ENCODE measurements at regions not wholly inside any gene's neighbourhood (a gene's known extent, or its start where the extent isn't known, plus 50 kb on each side); places are given as distances from the start of the nearest gene placed in this dataset.

DNA sequence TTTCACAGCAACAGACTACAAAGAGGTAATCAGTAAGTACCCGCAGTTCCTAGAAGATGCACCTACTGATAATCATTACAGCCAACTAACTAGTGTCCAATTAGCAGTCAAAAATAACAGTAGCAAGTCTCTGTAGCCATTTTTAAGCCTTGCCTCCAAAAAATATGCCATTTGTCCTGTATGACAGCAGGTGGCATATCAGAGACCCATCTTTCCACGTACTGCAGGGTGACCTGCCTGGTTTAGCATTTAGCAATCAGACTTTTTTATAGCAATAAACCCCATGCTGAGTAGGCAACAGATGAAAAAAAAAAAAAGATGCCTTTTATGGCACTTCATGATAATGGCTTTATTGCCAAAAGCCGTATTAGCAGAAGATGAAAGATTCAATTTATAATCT is 155.3 kb upstream of the LSM14A start:
- no peaks in the 10 kb centered on the region for H3K9me3 ChIP-seq (ENCODE audit: low read depth)
- no peak overlapping the region for H3K27ac ChIP-seq
- H3K9ac ChIP-seq: no peak overlapping the region
- peaks cover 2% of the 10 kb centered on the region for H3K4me1 Mint-ChIP-seq
- H3K4me2 ChIP-seq: no peak overlapping the region
- H4K20me1 ChIP-seq (ENCODE audit: low read depth): no peaks in the 10 kb centered on the region
- H3K9me3 Mint-ChIP-seq: peaks cover 12% of the 10 kb centered on the region
- no peak overlapping the region for H2AFZ ChIP-seq (replicated peaks)
- H3K36me3 ChIP-seq: no peaks in the 10 kb centered on the region
- H3K36me3 Mint-ChIP-seq: no peaks in the 10 kb centered on the region
- no peak overlapping the region for H3K4me3 ChIP-seq
- no peak for DNase-seq (ENCODE audit: low spot score)
- peaks cover 2% of the 10 kb centered on the region for H3K27me3 Mint-ChIP-seq (ENCODE audit: insufficient read depth, low read depth)
- H3K27me3 ChIP-seq: no peaks in the 10 kb centered on the region
- TF ChIP-seq EZH2phosphoT487 (IDR thresholded peaks at IDR 0.05) (no peak), EZH2 (IDR thresholded peaks at IDR 0.05) (no peak)
- TF ChIP-seq, protein P1, sequence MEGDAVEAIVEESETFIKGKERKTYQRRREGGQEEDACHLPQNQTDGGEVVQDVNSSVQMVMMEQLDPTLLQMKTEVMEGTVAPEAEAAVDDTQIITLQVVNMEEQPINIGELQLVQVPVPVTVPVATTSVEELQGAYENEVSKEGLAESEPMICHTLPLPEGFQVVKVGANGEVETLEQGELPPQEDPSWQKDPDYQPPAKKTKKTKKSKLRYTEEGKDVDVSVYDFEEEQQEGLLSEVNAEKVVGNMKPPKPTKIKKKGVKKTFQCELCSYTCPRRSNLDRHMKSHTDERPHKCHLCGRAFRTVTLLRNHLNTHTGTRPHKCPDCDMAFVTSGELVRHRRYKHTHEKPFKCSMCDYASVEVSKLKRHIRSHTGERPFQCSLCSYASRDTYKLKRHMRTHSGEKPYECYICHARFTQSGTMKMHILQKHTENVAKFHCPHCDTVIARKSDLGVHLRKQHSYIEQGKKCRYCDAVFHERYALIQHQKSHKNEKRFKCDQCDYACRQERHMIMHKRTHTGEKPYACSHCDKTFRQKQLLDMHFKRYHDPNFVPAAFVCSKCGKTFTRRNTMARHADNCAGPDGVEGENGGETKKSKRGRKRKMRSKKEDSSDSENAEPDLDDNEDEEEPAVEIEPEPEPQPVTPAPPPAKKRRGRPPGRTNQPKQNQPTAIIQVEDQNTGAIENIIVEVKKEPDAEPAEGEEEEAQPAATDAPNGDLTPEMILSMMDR (IDR thresholded peaks at IDR 0.05): no peak
- no peaks in the 10 kb centered on the region for H3F3A ChIP-seq (ENCODE audit: low read depth)
- H3K4me3 Mint-ChIP-seq: no peak overlapping the region
- no peak overlapping the region for H3K27ac Mint-ChIP-seq
- H3K79me2 ChIP-seq (ENCODE audit: low read depth): no peaks in the 10 kb centered on the region
- H3K4me1 ChIP-seq: no peaks in the 10 kb centered on the region

DNA sequence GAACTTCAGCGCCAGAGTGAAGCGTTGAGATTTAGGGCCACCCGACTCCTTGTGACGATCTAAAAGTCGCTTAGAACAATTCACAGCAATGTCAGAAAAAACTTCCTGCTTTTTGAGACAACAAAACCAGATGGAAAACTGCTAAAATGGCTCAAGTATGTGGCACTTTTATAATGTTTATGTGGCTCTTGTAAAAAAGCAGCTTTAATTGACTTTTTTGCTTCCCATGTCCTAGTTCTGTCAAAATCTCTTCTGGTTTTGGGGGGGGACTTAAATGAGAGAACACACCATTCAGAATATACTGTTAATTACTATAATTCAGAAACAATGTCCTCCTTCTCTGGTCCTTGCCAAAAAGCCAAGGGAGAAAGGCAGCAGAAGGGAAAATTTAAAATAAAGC is 154.7 kb upstream of the LSM14A start:
- no peak overlapping the region for H3K4me2 ChIP-seq
- no peaks in the 10 kb centered on the region for H3F3A ChIP-seq (ENCODE audit: low read depth)
- no peak overlapping the region for H3K4me3 ChIP-seq
- no peaks in the 10 kb centered on the region for H3K79me2 ChIP-seq (ENCODE audit: low read depth)
- no peaks in the 10 kb centered on the region for H3K27me3 ChIP-seq
- peaks cover 14% of the 10 kb centered on the region for H3K9me3 Mint-ChIP-seq
- DNase-seq (ENCODE audit: low spot score): no peak
- H2AFZ ChIP-seq (replicated peaks): no peak overlapping the region
- H3K9ac ChIP-seq: no peak overlapping the region
- H3K4me3 Mint-ChIP-seq: no peak overlapping the region
- H3K27me3 Mint-ChIP-seq (ENCODE audit: insufficient read depth, low read depth): peaks cover 2% of the 10 kb centered on the region
- no peaks in the 10 kb centered on the region for H3K36me3 ChIP-seq
- H3K36me3 Mint-ChIP-seq: no peaks in the 10 kb centered on the region
- H3K27ac ChIP-seq: no peak overlapping the region
- H3K4me1 Mint-ChIP-seq: peaks cover 2% of the 10 kb centered on the region
- H3K4me1 ChIP-seq: no peaks in the 10 kb centered on the region
- no peaks in the 10 kb centered on the region for H4K20me1 ChIP-seq (ENCODE audit: low read depth)
- TF ChIP-seq EZH2 (IDR thresholded peaks at IDR 0.05): no peak
- TF ChIP-seq, protein P1 (IDR thresholded peaks at IDR 0.05): no peak
- no peak for TF ChIP-seq EZH2phosphoT487 (IDR thresholded peaks at IDR 0.05)
- H3K9me3 ChIP-seq (ENCODE audit: low read depth): no peaks in the 10 kb centered on the region
- no peak overlapping the region for H3K27ac Mint-ChIP-seq

DNA sequence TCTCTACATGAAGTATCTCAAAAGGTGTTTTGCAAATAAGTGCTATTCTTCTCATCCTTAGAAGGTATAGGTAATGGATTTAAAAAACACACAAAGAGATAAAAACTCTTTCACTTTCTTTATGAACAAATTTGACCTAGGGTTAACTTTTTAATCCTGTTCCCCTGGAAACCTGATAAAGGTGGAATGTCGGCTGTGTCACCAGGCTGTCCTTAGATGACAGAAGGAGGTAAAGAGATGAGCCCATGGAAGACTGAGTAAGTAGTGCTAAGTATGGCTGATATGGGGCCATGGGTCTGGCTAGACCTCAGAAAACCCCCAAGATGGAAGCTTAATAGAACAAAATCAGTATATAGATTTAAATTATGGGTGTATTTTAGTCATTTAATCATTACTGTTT is 153.8 kb upstream of the LSM14A start:
- H3K27me3 Mint-ChIP-seq (ENCODE audit: insufficient read depth, low read depth): peaks cover 2% of the 10 kb centered on the region
- H3K4me2 ChIP-seq: no peak overlapping the region
- H3K4me3 ChIP-seq: no peak overlapping the region
- H3K27ac Mint-ChIP-seq: no peak overlapping the region
- H3K36me3 ChIP-seq: no peaks in the 10 kb centered on the region
- no peak overlapping the region for H3K4me3 Mint-ChIP-seq
- H4K20me1 ChIP-seq (ENCODE audit: low read depth): no peaks in the 10 kb centered on the region
- TF ChIP-seq EZH2phosphoT487 (IDR thresholded peaks at IDR 0.05) (no peak), EZH2 (IDR thresholded peaks at IDR 0.05) (no peak)
- TF ChIP-seq, protein P1 (IDR thresholded peaks at IDR 0.05): no peak
- no peaks in the 10 kb centered on the region for H3K4me1 ChIP-seq
- H3K27me3 ChIP-seq: no peaks in the 10 kb centered on the region
- no peaks in the 10 kb centered on the region for H3K79me2 ChIP-seq (ENCODE audit: low read depth)
- H3F3A ChIP-seq (ENCODE audit: low read depth): no peaks in the 10 kb centered on the region
- H3K36me3 Mint-ChIP-seq: no peaks in the 10 kb centered on the region
- H3K9me3 ChIP-seq (ENCODE audit: low read depth): peaks cover under 1% of the 10 kb centered on the region
- no peak for DNase-seq (ENCODE audit: low spot score)
- no peak overlapping the region for H2AFZ ChIP-seq (replicated peaks)
- H3K9me3 Mint-ChIP-seq: peaks cover 20% of the 10 kb centered on the region
- H3K9ac ChIP-seq: no peak overlapping the region
- H3K4me1 Mint-ChIP-seq: peaks cover 2% of the 10 kb centered on the region
- H3K27ac ChIP-seq: no peak overlapping the region
